NOMO-1 treated with DMSO at 0.1 percent for 48 hours (cell line): ENCODE measurements at regions not wholly inside any gene's neighbourhood (a gene's known extent, or its start where the extent isn't known, plus 50 kb on each side); places are given as distances from the start of the nearest gene placed in this dataset.
"Not testable (repeated sequence)": the region's sequence is repeated elsewhere in the genome, so short reads cannot be mapped to it uniquely, and the experiment has no call there.

ENCODE experiments used
- DNase-seq: peaks from one replicate; lab custom pipeline; 2025; ENCODE audit not compliant: unreplicated experiment; lab: John Stamatoyannopoulos, UW

GRCh38 chr12:46087916-46088439 lies 97.6 kb upstream of the SCAF11 start:
- no peak for DNase-seq

- DNase-seq: no peak
Observed at GRCh38 chr12:46084666-46085631, 94.6 kb upstream of the SCAF11 start.

GRCh38 chr12:46082490-46083200 lies 92.3 kb upstream of the SCAF11 start:
- no peak for DNase-seq

- no peak for DNase-seq
Observed at GRCh38 chr12:46073321-46073720, 82.9 kb upstream of the SCAF11 start.

- DNase-seq: peak; percentile 80
Observed at GRCh38 chr12:46071769-46072624, 81.6 kb upstream of the SCAF11 start.

GRCh38 chr12:46071335-46071734 lies 81.0 kb upstream of the SCAF11 start:
- DNase-seq: no peak

GRCh38 chr12:46067094-46067493 lies 76.7 kb upstream of the SCAF11 start:
- DNase-seq: no peak

- peak; percentile 52 for DNase-seq
Observed at GRCh38 chr12:46065412-46066166, 75.2 kb upstream of the SCAF11 start.

- no peak for DNase-seq
Observed at GRCh38 chr12:46064548-46064947, 74.2 kb upstream of the SCAF11 start.

- not testable (repeated sequence) for DNase-seq
Observed at GRCh38 chr12:46058697-46059096, 68.3 kb upstream of the SCAF11 start.

- no peak for DNase-seq
Observed at GRCh38 chr12:46050805-46051204, 60.4 kb upstream of the SCAF11 start.

- no peak for DNase-seq
Observed at GRCh38 chr12:46049665-46050064, 59.3 kb upstream of the SCAF11 start.

GRCh38 chr12:46046436-46046835 lies 56.1 kb upstream of the SCAF11 start:
- no peak for DNase-seq

GRCh38 chr12:46043972-46044520 lies 53.7 kb upstream of the SCAF11 start:
- DNase-seq: no peak
